Large intestine (tissue), 3 donors: ENCODE measurements at regions not wholly inside any gene's neighbourhood (a gene's known extent, or its start where the extent isn't known, plus 50 kb on each side); places are given as distances from the start of the nearest gene placed in this dataset.
"Not testable (repeated sequence)": the region's sequence is repeated elsewhere in the genome, so short reads cannot be mapped to it uniquely, and the experiment has no call there.

Experiments
- DNase-seq, 2 donors: peaks; one replicate each; pipeline versions ENCODE4 v3.0.0 to v3.0.0-alpha.2; 2013
- H3K27ac ChIP-seq: one replicate; pipeline ENCODE4 v1.5.1; 2013; ENCODE audit warnings: low read length
- H3K27me3 ChIP-seq: 2 replicates; pipeline ENCODE4 v1.6.1; 2013; ENCODE audit warnings: low read length; ENCODE audit not compliant: control insufficient read depth, insufficient read depth
- H3K36me3 ChIP-seq: 2 replicates; pipeline ENCODE4 v1.6.1; 2013; ENCODE audit warnings: low read length; ENCODE audit not compliant: control insufficient read depth, insufficient read depth
- H3K4me1 ChIP-seq: one replicate; pipeline ENCODE4 v1.6.1; 2013; ENCODE audit warnings: low read length; ENCODE audit not compliant: control insufficient read depth, insufficient read depth
- H3K4me3 ChIP-seq: one replicate; pipeline ENCODE4 v1.5.1; 2013; ENCODE audit warnings: low read length
- H3K9me3 ChIP-seq: one replicate; pipeline ENCODE4 v1.6.1; 2013; ENCODE audit warnings: mild to moderate bottlenecking, low read depth, low read length, moderate library complexity; ENCODE audit not compliant: control insufficient read depth
- WGBS: methylation state at CpG from one replicate; pipeline ENCODE4 v1.1.5; 2013; ENCODE audit warnings: low lambda C conversion rate; ENCODE audit not compliant: insufficient coverage; 5-methylcytosine and 5-hydroxymethylcytosine counted together

DNA sequence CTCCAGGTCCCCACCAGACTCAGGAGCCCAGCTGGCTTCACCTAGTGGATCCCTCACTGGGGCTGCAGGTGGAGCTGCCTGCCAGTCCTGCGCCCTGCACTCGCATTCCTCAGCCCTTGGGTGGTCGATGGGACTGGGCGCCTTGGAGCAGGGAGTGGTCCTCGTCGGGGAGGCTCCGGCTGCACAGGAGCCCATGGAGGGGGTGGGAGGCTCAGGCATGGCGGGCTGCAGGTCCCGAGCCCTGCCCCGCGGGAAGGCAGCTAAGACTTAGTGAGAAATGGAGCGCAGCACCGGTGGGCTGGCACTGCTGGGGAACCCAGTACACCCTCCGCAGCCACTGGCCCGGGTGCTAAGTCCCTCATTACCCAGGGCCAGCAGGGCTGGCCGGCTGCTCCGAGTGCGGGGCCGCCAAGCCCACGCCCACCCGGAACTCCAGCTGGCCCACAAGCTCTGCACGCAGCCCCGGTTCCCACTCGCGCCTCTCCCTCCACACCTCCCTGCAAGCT lies 203.4 kb downstream of the DSC3 start:
- H3K36me3 ChIP-seq, H3K4me3 ChIP-seq, H3K9me3 ChIP-seq, DNase-seq, H3K4me1 ChIP-seq, H3K27me3 ChIP-seq, H3K27ac ChIP-seq: not testable (repeated sequence)
- WGBS = no CpG with 5 or more reads among the region's 25 CpGs

DNA sequence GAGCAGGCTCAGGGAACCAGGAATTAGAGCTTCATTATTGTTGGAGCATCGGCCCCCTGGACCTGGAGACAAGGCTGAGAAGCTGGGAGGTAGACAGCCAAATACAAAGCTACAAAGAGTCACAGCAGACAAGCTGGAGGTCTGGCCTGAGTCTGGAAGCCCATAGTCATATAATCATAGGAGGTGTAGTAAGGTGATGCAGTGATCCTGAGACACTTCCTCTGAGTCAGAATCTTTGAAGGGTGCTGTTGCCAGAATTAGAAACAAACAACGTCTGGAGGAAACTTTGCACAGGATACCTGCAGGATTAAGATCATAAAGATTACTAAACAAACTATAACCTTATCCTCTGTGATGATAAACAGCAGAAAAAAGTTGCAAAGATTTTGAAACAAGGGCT lies 213.8 kb downstream of the DSC3 start:
- no peak for DNase-seq
- Histone ChIP-seq H3K9me3 (no peaks in the 10 kb centered on the region), H3K27ac (no peak overlapping the region), H3K27me3 (no peaks in the 10 kb centered on the region), H3K4me1 (no peaks in the 10 kb centered on the region), H3K4me3 (no peak overlapping the region), H3K36me3 (no peaks in the 10 kb centered on the region)
- WGBS = no CpG with 5 or more reads among the region's 2 CpGs

DNA sequence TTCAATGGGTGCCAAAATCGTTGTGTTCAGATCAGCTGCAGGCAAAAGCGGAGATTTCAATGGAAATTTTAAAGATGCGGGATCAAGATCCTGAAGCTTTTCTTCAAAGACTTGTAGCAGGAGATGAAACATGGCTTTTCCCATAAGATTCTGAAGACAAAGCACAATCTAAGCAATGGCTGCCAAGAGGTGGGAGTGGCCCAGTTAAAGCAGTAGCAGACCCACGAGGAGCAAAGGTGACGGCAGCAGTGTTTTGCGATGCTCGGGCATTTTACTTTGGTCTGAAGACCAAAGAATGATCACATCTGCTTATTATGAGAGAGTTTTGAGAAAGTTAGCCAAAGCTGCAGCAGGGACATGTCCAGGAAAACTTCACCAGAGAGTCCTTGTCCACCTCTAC lies 222.9 kb downstream of the DSC3 start:
- DNase-seq = no peak
- Histone ChIP-seq H3K4me3 (no peak overlapping the region), H3K9me3 (no peaks in the 10 kb centered on the region), H3K27me3 (no peaks in the 10 kb centered on the region), H3K27ac (no peak overlapping the region), H3K4me1 (no peaks in the 10 kb centered on the region), H3K36me3 (no peaks in the 10 kb centered on the region)
- 100% methylated on average over 2 of the region's 7 CpGs for WGBS

DNA sequence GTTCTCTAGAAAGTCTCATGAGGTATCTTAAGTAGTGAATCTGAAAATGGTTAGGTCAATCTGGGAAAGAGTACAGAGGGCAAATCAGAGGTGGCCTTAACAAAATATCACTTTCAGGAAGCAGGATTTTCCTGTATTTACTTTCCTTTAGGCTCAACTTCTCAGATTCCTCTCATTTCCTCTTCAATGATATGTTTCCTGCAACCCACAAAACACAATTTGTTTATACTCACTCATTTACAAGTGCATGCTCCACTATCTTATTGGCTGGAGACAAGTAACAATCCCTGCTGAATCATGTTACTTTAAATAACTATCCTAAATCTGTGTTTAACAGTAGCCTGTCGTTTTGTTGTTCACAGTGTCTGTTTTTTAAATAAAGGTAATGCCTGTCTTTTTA lies 228.1 kb downstream of the DSC3 start:
- H3K4me3 ChIP-seq = no peak overlapping the region
- H3K4me1 ChIP-seq = no peaks in the 10 kb centered on the region
- no peaks in the 10 kb centered on the region for H3K36me3 ChIP-seq
- no peaks in the 10 kb centered on the region for H3K27me3 ChIP-seq
- no peak for DNase-seq
- no peak overlapping the region for H3K27ac ChIP-seq
- no peaks in the 10 kb centered on the region for H3K9me3 ChIP-seq
- whole genome bisulfite sequencing = 100% methylated on average over 1 of the region's 1 CpG

DNA sequence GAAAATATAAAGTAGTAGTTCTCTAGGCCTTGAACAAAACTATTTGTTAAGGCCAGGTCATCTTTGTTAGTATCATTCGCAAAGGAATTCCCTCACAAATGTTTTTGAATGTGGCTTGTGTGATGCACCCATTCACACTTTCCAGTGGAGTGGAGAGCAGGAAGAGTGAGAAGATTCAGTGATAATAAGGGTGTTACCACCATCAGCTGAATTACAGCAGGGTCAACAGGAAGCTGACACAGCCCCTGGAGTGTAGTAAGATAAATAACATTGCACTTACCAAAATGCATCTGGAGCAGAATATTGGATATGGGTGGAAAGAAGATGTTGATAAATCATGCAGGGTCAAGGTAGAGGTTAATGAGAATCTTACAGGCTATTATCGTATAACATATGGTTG lies 231.0 kb downstream of the DSC3 start:
- H3K4me1 ChIP-seq = no peaks in the 10 kb centered on the region
- no peaks in the 10 kb centered on the region for H3K9me3 ChIP-seq
- no peak overlapping the region for H3K4me3 ChIP-seq
- no CpG with 5 or more reads among the region's 2 CpGs for WGBS
- H3K27me3 ChIP-seq = no peaks in the 10 kb centered on the region
- DNase-seq = no peak
- no peak overlapping the region for H3K27ac ChIP-seq
- H3K36me3 ChIP-seq = no peaks in the 10 kb centered on the region

DNA sequence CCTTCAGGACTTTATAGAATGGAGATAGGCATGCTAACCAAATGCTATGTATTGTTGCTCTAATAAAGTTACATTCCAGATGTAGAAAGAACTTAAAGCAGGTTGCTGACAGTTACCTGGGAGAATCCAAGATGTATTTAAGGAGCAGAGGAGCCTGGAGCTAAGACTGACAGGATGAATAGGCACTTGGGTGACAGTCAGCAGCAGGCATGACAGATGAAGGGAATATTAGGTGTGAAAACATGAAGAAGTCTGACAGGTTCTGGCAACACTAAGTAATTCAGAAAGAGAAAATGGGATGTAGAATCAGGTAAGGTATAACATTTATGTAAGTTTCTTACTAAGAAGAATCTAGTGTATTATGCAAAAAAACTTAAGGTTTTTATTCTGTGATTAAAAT lies 232.0 kb downstream of the DSC3 start:
- DNase-seq = no peak
- Histone ChIP-seq H3K4me1 (no peaks in the 10 kb centered on the region), H3K9me3 (no peaks in the 10 kb centered on the region), H3K4me3 (no peak overlapping the region), H3K36me3 (no peaks in the 10 kb centered on the region), H3K27me3 (no peaks in the 10 kb centered on the region), H3K27ac (no peak overlapping the region)

DNA sequence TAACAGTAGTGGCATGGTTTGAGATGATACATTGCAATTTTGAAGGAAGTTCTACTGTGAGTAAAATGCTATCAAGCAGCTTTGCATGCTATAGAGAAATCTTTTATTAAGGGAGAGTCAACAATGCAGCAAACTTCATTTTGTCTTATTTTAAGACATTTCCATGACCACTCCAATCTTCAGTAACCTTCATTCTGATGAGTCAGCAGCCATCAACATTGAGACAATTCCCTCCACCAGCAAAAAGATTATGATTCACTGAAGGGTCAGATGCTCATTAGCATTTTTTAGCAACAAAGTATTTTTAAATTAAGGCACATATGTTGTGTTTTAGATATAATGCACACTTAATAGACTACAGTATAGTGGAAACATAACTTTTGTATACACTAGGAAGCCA lies 235.7 kb downstream of the DSC3 start:
- no peak for DNase-seq
- H3K27me3 ChIP-seq = no peaks in the 10 kb centered on the region

DNA sequence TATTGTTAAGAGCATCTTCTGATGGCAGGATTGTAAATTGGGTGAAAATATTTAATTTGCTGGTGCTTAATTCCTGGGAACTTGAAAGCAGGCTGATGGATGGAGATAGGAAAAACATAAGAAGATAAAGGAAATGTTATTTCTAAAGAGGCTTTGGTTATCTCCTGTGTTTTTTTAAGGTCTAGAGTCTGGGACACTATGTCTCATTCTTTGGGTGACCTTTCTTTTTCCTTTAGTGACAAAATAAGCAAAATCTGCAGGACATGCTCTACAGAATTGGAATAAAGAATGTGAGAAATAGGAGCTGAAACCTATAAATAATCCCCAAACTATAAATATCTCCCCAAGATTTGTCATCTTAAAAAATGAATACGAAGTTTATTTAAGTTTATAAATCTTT lies 241.7 kb downstream of the DSC3 start:
- WGBS = 100% methylated on average over 1 of the region's 1 CpG
- DNase-seq = no peak
- Histone ChIP-seq H3K9me3 (no peaks in the 10 kb centered on the region), H3K27ac (no peak overlapping the region), H3K36me3 (no peaks in the 10 kb centered on the region), H3K4me3 (no peak overlapping the region), H3K4me1 (no peaks in the 10 kb centered on the region), H3K27me3 (no peaks in the 10 kb centered on the region)

More for the DNA sequence above, 235.7 kb downstream of the DSC3 start:
- no peak overlapping the region for H3K4me3 ChIP-seq
- no peaks in the 10 kb centered on the region for H3K9me3 ChIP-seq
- no peak overlapping the region for H3K27ac ChIP-seq
- H3K4me1 ChIP-seq = no peaks in the 10 kb centered on the region
- no peaks in the 10 kb centered on the region for H3K36me3 ChIP-seq

DNA sequence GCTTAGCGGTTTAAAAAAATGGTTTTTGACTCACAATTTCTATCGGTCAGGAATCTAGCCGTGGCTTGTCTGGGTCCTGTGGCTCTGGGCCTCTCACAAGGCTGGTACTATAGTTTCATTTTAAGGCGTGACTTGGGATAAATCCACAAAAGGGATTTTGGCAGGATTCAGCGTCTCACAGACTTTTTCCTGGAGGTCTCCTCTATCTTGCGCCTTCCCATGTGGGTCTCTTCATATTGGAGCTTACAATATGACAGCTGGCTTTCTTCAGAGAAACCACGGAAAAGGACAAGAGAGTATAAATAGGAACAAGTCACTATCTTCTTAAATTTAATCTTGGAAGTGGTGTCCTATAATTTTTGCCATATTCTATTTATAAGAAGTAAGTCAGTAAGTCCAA lies 250.5 kb downstream of the DSC3 start:
- no peaks in the 10 kb centered on the region for H3K36me3 ChIP-seq
- no peak overlapping the region for H3K27ac ChIP-seq
- H3K4me3 ChIP-seq = no peak overlapping the region
- no peak for DNase-seq
- H3K9me3 ChIP-seq = peaks cover 4% of the 10 kb centered on the region
- H3K27me3 ChIP-seq = no peaks in the 10 kb centered on the region
- WGBS = 71% methylated on average over 1 of the region's 7 CpGs
- no peaks in the 10 kb centered on the region for H3K4me1 ChIP-seq

DNA sequence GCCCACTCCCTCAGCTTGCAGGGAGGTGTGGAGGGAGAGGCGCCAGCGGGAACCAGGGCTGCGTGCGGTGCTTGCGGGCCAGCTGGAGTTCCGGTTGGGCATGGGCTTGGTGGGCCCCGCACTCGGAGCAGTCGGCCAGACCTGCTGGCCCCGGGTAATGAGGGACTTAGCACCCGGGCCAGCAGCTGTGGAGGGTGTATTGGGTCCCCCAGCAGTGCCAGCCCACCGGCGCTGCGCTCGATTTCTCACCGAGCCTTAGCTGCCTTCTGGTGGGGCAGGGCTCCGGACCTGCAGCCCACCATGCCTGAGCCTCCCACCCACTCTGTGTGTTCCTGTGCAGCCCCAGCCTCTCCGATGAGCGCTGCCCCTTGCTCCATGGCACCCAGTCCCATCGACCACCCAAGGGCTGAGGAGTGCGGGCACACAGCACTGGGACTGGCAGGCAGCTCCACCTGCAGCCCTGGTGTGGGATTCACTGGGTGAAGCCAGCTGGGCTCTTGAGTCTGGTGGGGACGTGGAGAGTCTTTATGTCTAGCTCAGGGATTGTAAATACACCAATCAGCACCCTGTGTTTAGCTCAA lies 254.0 kb downstream of the DSC3 start:
- not testable (repeated sequence) for H3K36me3 ChIP-seq, H3K27ac ChIP-seq, H3K4me3 ChIP-seq, H3K4me1 ChIP-seq, H3K9me3 ChIP-seq, H3K27me3 ChIP-seq, DNase-seq
- no CpG with 5 or more reads among the region's 22 CpGs for WGBS

DNA sequence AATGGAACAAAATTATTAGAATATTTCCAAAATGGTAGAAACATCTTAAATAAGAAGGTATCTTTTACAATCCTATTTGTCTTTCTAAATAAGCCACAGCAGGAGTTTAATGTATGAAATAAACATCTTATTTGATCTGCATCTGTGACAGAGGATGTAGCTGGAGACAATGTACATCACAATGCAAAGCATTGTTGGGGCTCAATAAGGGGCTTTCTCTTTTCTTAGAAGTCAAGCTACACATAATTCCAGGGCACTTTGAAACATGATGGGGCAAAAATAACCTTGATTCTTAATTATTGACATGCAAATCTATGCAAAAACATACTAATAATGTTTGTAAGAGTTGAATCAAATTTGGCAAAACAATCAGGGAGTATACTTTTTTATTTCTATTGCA lies 255.1 kb downstream of the DSC3 start:
- Histone ChIP-seq H3K9me3 (peaks cover 4% of the 10 kb centered on the region), H3K27me3 (no peaks in the 10 kb centered on the region), H3K4me1 (no peaks in the 10 kb centered on the region), H3K36me3 (no peaks in the 10 kb centered on the region), H3K4me3 (no peak overlapping the region), H3K27ac (no peak overlapping the region)
- DNase-seq = no peak
